Endothelial cell of umbilical vein (primary cell): ENCODE measurements at regions not wholly inside any gene's neighbourhood (a gene's known extent, or its start where the extent isn't known, plus 50 kb on each side); places are given as distances from the start of the nearest gene placed in this dataset.

ENCODE experiments used
- BruUV-seq: library from RNA; stranded (reverse); fragments of 400-500 nt; replicated peaks from 2 replicates; lab custom pipeline; 2021; lab: Mats Ljungman, UMichigan
- CTCF ChIA-PET: fragments of 300-600, 350-600 bp; sonication (Branson Sonifier 250); formaldehyde crosslinking; loops from one replicate; lab custom pipeline; 2021; ENCODE audit warnings: antibody characterized with exemption, inconsistent platforms; lab: Charles Lee
- POLR2A ChIA-PET: fragments of 300-600, 350-600 bp; sonication (Branson Sonifier 250); formaldehyde crosslinking; loops from one replicate; lab custom pipeline; 2021; ENCODE audit warnings: antibody characterized with exemption, inconsistent platforms; lab: Charles Lee
- DNase-seq: peaks from one replicate; pipeline ENCODE4 v3.0.0-alpha.2; 2011; ENCODE audit warnings: low read depth, low spot score
- FAIRE-seq: peaks from 2 replicates; lab custom pipeline; 2011; peaks lifted over from hg19 to GRCh38; lab: Jason Lieb, UNC
- H2AFZ ChIP-seq: 2 replicates; pipeline ENCODE4 v1.6.0; 2012; ENCODE audit warnings: low read depth, low read length, control low read depth, inconsistent platforms
- H3K27ac ChIP-seq: 2 replicates; pipeline ENCODE4 v1.5.1; 2011; ENCODE audit warnings: low read depth, mild to moderate bottlenecking, control low read depth, low read length, moderate library complexity; ENCODE audit not compliant: insufficient read depth
- H3K27me3 ChIP-seq, 2 experiments: 2 replicates each; pipeline versions ENCODE4 v1.6.0 to v1.6.1; 2011; ENCODE audit warnings: low read length in 2 of 2, mixed read lengths in 1 of 2; ENCODE audit not compliant: control insufficient read depth in 2 of 2, insufficient read depth in 2 of 2
- H3K36me3 ChIP-seq, 2 experiments: 2 replicates in 1 of 2; 3 replicates in 1 of 2; pipeline ENCODE4 v1.5.1; 2011; ENCODE audit warnings: low read length in 2 of 2, mild to moderate bottlenecking in 1 of 2, moderate library complexity in 1 of 2; ENCODE audit not compliant: control insufficient read depth in 2 of 2, insufficient read depth in 2 of 2; ENCODE audit errors: extremely low read depth in 1 of 2
- H3K4me1 ChIP-seq: 3 replicates; pipeline ENCODE4 v1.5.1; 2011; ENCODE audit warnings: mild to moderate bottlenecking, low read length; ENCODE audit not compliant: control insufficient read depth, insufficient read depth; ENCODE audit errors: extremely low read depth
- H3K4me2 ChIP-seq: 2 replicates; pipeline ENCODE4 v1.6.1; 2011; ENCODE audit warnings: low read length, control low read depth, mixed read lengths; ENCODE audit not compliant: insufficient read depth
- H3K4me3 ChIP-seq, 3 experiments: fragments of 200-600 bp in 1 of 3; sonication (generic), shearing (Covaris generic) in 1 of 3; replicated peaks in 1 of 3; 2 replicates each; pipeline ENCODE4 v1.5.1; 2011 to 2016; ENCODE audit warnings: control low read depth in 3 of 3, low read length in 3 of 3, mild to moderate bottlenecking in 2 of 3, inconsistent platforms in 1 of 3, low read depth in 1 of 3, moderate library complexity in 1 of 3; ENCODE audit not compliant: insufficient read depth in 1 of 3
- H3K79me2 ChIP-seq: 2 replicates; pipeline ENCODE4 v1.6.0; 2012; ENCODE audit warnings: low read length, inconsistent platforms; ENCODE audit not compliant: control insufficient read depth, insufficient read depth
- H3K9ac ChIP-seq: replicated peaks from 2 replicates; pipeline ENCODE3; 2011; ENCODE audit warnings: low read length, control low read depth; ENCODE audit not compliant: insufficient read depth; ENCODE audit errors: extremely low read depth
- H3K9me1 ChIP-seq: replicated peaks from 3 replicates; pipeline ENCODE4 v1.6.0; 2011; ENCODE audit warnings: mild to moderate bottlenecking, low read length; ENCODE audit not compliant: control insufficient read depth, insufficient read depth; ENCODE audit errors: extremely low read depth
- H3K9me3 ChIP-seq: replicated peaks from 2 replicates; pipeline ENCODE4 v1.5.1; 2012; ENCODE audit warnings: low read length, inconsistent platforms; ENCODE audit not compliant: control insufficient read depth, insufficient read depth
- H4K20me1 ChIP-seq: replicated peaks from 2 replicates; pipeline ENCODE3; 2011; ENCODE audit warnings: mild to moderate bottlenecking, low read length; ENCODE audit not compliant: control insufficient read depth, insufficient read depth; ENCODE audit errors: extremely low read depth
- CTCF ChIP-seq, 2 donors: IDR thresholded peaks; 1 replicate in 1 of 2; 2 replicates in 1 of 2; pipeline ENCODE4 v1.5.1; 2011; ENCODE audit warnings: low read length in 2 of 2, mild to moderate bottlenecking in 2 of 2, moderate library complexity in 2 of 2, control low read depth in 1 of 2, inconsistent platforms in 1 of 2, low read depth in 1 of 2; ENCODE audit not compliant: insufficient read depth in 1 of 2; ENCODE audit errors: extremely low read depth in 1 of 2
- EZH2 ChIP-seq: IDR thresholded peaks from 2 replicates; pipeline ENCODE4 v1.6.1; 2012; ENCODE audit warnings: borderline replicate concordance, low read depth, mild to moderate bottlenecking, moderate library complexity, low read length, inconsistent platforms; ENCODE audit not compliant: severe bottlenecking
- FOS ChIP-seq: IDR thresholded peaks from 2 replicates; pipeline ENCODE4 v1.6.1; 2011; ENCODE audit warnings: mild to moderate bottlenecking, low read length, moderate library complexity, borderline replicate concordance; ENCODE audit not compliant: insufficient read depth
- GATA2 ChIP-seq: IDR thresholded peaks from 2 replicates; pipeline ENCODE4 v1.7.0; 2011; ENCODE audit warnings: low read depth, mild to moderate bottlenecking, moderate library complexity, mixed read lengths, low read length; ENCODE audit not compliant: insufficient read length, insufficient read depth
- JUN ChIP-seq: IDR thresholded peaks from 2 replicates; pipeline ENCODE4 v1.6.1; 2011; ENCODE audit warnings: borderline replicate concordance, low read depth; ENCODE audit not compliant: insufficient read length, insufficient read depth
- MAX ChIP-seq: IDR thresholded peaks from 2 replicates; pipeline ENCODE4 v1.6.1; 2011; ENCODE audit not compliant: insufficient read depth, insufficient read length
- MYC ChIP-seq: IDR thresholded peaks from one replicate; pipeline ENCODE4 v1.6.1; 2011; ENCODE audit warnings: mild to moderate bottlenecking, low read depth, low read length
- POLR2A ChIP-seq: IDR thresholded peaks from 2 replicates; pipeline ENCODE4 v1.6.1; 2012; ENCODE audit warnings: low read depth, mild to moderate bottlenecking, control low read depth, low read length
- POLR2AphosphoS5 ChIP-seq: IDR thresholded peaks from 2 replicates; pipeline ENCODE4 v1.6.1; 2012; ENCODE audit warnings: low read depth, mild to moderate bottlenecking, control low read depth, low read length, moderate library complexity; ENCODE audit not compliant: insufficient read depth
- dilution Hi-C: fragments of 300-500 bp; cut with MboI; formaldehyde crosslinking; loops from one replicate; pipeline ENCODE4 v1.15.0; 2019; ENCODE audit warnings: low sequenced_read_pairs; ENCODE audit not compliant: extremely low pct_ligation_motif_present
- intact Hi-C: fragments of 100-400 bp; cut with micrococcal nuclease; formaldehyde crosslinking; loops from one replicate; pipeline ENCODE4 v1.10.0; 2022

GRCh38 chr17:5948811-5949210 lies 121.4 kb upstream of the WSCD1 start:
- Histone ChIP-seq H3K27ac (no peak overlapping the region), H3K36me3 (no peaks in the 10 kb centered on the region), H3K9me1 (no peaks in the 10 kb centered on the region), H4K20me1 (no peaks in the 10 kb centered on the region), H3K79me2 (no peaks in the 10 kb centered on the region), H3K27me3 (peaks cover 18 to 21% of the 10 kb centered on the region in 2 experiments), H3K4me2 (no peak overlapping the region), H3K9me3 (no peaks in the 10 kb centered on the region), H3K4me3 (no peak overlapping the region), H2AFZ (no peak overlapping the region), H3K9ac (no peak overlapping the region), H3K4me1 (no peaks in the 10 kb centered on the region)
- POLR2A ChIA-PET, result no interaction called here
- FAIRE-seq (no peak), DNase-seq (no peak)
- TF ChIP-seq MAX (no peak), POLR2A (no peak), MYC (no peak), CTCF (IDR thresholded peaks at IDR 0.05; ENCODE audit: extremely low read depth in 1 of 2, insufficient read depth in 1 of 2, low read depth in 1 of 2, low read length in 2 of 2) (no peak), JUN (no peak), POLR2AphosphoS5 (no peak), FOS (no peak), EZH2 (no peak), GATA2 (no peak)
- dilution Hi-C loops, result no loop called here
- intact Hi-C loops, result no loop called here
- CTCF ChIA-PET, result interaction anchor here (1.2 to 1.3 kb wide), 2 partner anchors 155 kb away, joined by 3 to 4 read pairs; no protein-coding TSS in a partner anchor
- no TSS peak for BruUV-seq
